ENCODE measurements at regions not wholly inside any gene's neighbourhood (a gene's known extent, or its start where the extent isn't known, plus 50 kb on each side); places are given as distances from the start of the nearest gene placed in this dataset.
"Not testable (repeated sequence)": the region's sequence is repeated elsewhere in the genome, so short reads cannot be mapped to it uniquely, and the experiment has no call there.

DNA sequence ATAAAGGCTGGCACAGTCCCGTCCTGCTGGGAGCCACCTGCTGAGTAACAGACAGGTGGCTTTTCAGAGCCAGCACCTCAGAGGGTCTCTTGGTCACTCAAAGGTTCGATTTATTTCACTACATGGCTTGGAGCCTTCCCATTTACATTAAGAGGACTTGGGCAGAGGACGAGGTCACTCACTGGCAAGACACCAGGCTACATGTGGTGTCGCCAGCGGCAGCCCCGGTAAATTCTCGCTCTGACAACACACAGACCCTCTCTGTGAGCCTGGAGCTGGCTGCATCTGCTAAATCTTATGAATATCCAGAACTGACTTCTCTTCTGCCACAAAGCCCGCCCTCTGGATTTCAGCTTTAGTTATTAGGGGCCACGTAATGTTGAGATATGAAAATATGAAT, 254.7 kb downstream of the VAPA start:
- Mint-ChIP-seq H3K27me3 (ENCODE audit: low read depth) (peaks cover 6% of the 10 kb centered on the region), H3K4me1 (peaks cover 28% of the 10 kb centered on the region), H3K9me3 (no peaks in the 10 kb centered on the region), H3K36me3 (ENCODE audit: low read depth) (no peaks in the 10 kb centered on the region), H3K4me3 (no peak overlapping the region), H3K27ac (peak overlapping the region in 2 of 3 experiments; percentile 77 to 90)
- TF ChIP-seq, protein P1, sequence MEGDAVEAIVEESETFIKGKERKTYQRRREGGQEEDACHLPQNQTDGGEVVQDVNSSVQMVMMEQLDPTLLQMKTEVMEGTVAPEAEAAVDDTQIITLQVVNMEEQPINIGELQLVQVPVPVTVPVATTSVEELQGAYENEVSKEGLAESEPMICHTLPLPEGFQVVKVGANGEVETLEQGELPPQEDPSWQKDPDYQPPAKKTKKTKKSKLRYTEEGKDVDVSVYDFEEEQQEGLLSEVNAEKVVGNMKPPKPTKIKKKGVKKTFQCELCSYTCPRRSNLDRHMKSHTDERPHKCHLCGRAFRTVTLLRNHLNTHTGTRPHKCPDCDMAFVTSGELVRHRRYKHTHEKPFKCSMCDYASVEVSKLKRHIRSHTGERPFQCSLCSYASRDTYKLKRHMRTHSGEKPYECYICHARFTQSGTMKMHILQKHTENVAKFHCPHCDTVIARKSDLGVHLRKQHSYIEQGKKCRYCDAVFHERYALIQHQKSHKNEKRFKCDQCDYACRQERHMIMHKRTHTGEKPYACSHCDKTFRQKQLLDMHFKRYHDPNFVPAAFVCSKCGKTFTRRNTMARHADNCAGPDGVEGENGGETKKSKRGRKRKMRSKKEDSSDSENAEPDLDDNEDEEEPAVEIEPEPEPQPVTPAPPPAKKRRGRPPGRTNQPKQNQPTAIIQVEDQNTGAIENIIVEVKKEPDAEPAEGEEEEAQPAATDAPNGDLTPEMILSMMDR (IDR thresholded peaks at IDR 0.05; ENCODE audit: unreplicated experiment in 3 of 3) = no peak

DNA sequence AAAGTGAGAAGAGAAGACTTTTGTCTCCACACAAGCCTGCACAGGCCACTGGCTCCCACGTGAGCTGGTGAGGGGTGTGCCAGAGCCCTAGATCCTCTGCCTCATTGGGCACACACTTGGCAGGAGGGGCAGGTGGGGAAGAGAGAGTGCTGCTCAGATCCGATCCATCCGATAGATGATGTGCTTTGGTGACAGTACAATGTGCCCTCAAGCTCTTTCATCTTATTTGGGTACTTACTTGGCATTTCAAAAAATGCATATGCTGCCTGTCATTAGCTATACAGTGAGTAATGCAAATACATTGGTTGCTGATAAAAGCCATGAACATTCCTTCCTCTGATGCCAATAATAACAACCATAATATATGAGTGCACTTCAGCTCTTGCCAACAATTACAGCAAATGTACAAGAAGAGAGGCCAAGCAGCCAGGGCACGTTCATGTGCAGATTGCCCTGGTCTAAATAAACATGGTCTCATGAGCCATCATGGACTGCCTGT, 255.3 kb downstream of the VAPA start:
- Mint-ChIP-seq H3K4me1 (peaks cover 28% of the 10 kb centered on the region), H3K4me3 (no peak overlapping the region), H3K36me3 (ENCODE audit: low read depth) (no peaks in the 10 kb centered on the region), H3K27ac (peak overlapping the region in 2 of 3 experiments; percentile 77 to 90), H3K27me3 (ENCODE audit: low read depth) (peaks cover 6% of the 10 kb centered on the region), H3K9me3 (no peaks in the 10 kb centered on the region)
- TF ChIP-seq, protein P1 (IDR thresholded peaks at IDR 0.05; ENCODE audit: unreplicated experiment in 3 of 3) = no peak

DNA sequence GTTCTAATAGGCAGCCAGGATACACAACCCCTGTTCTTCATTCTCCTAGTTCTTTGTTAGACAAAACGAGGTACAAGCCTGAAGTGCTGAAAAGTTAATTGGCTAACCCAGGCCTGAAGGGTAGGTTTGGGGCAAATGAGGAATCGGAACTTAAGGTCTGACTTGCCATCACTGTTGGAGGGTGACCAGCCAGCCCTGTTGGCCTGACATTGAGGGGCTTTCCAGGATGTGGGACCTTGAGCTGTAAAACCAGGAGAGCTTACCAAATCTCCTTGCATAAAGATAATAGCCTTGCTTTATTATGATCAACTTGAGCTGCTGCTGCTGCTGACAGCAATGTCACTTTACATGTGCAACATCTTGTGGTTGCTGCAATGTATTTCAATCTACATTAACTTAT, 256.0 kb downstream of the VAPA start:
- peaks cover 6% of the 10 kb centered on the region for H3K27me3 Mint-ChIP-seq (ENCODE audit: low read depth)
- no peak overlapping the region for H3K4me3 Mint-ChIP-seq
- H3K36me3 Mint-ChIP-seq (ENCODE audit: low read depth) = no peaks in the 10 kb centered on the region
- H3K4me1 Mint-ChIP-seq = peaks cover 28% of the 10 kb centered on the region
- no peaks in the 10 kb centered on the region for H3K9me3 Mint-ChIP-seq
- TF ChIP-seq, protein P1 (IDR thresholded peaks at IDR 0.05; ENCODE audit: unreplicated experiment in 3 of 3) = no peak
- peak overlapping the region in 2 of 3 experiments; percentile 77 to 90 for H3K27ac Mint-ChIP-seq

DNA sequence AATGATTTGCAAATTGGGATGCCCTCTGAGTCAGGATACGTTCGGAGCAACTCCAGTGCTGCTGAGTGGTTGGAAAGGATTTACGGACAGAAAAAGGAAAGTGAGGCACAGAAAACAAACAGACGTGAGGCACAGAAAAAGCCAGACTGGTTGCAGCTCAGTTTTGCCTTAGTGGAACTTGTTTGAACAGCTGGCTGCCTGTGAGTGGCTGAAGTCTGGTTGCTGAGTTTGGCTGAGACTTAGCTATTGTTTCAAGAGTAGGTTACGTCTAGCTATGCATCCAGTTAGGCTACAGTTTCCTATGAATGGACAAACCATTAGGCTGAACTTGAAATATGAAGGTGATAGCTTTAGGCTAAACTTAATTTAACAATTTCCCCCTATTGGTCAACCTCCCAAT, 256.6 kb downstream of the VAPA start:
- TF ChIP-seq, protein P1 (IDR thresholded peaks at IDR 0.05; ENCODE audit: unreplicated experiment in 3 of 3) = no peak
- H3K9me3 Mint-ChIP-seq = peaks cover 4% of the 10 kb centered on the region
- H3K27me3 Mint-ChIP-seq (ENCODE audit: low read depth) = peaks cover 6% of the 10 kb centered on the region

DNA sequence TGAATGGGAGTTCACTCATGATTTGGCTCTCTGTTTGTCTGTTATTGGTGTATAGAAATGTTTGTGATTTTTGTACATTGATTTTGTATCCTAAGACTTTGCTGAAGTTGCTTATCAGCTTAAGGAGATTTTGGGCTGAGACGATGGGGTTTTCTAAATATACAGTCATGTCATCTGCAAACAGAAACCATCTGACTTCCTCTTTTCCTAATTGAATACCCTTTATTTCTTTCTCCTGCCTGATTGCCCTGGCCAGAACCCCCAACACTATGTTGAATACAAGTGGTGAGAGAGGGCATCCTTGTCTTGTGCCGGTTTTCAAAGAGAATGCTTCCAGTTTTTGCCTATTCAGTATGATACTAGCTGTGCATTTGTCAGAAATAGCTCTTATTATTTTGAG, 261.5 kb downstream of the VAPA start:
- H3K9me3 Mint-ChIP-seq = peaks cover 15% of the 10 kb centered on the region
- H3K36me3 Mint-ChIP-seq (ENCODE audit: low read depth); H3K27me3 Mint-ChIP-seq (ENCODE audit: low read depth); H3K4me1 Mint-ChIP-seq; H3K27ac Mint-ChIP-seq; H3K4me3 Mint-ChIP-seq: not testable (repeated sequence)

More for the DNA sequence above, 256.6 kb downstream of the VAPA start:
- Mint-ChIP-seq H3K27ac (peak overlapping the region in 2 of 3 experiments; percentile 77 to 90), H3K4me3 (no peak overlapping the region), H3K4me1 (peaks cover 28% of the 10 kb centered on the region), H3K36me3 (ENCODE audit: low read depth) (no peaks in the 10 kb centered on the region)

DNA sequence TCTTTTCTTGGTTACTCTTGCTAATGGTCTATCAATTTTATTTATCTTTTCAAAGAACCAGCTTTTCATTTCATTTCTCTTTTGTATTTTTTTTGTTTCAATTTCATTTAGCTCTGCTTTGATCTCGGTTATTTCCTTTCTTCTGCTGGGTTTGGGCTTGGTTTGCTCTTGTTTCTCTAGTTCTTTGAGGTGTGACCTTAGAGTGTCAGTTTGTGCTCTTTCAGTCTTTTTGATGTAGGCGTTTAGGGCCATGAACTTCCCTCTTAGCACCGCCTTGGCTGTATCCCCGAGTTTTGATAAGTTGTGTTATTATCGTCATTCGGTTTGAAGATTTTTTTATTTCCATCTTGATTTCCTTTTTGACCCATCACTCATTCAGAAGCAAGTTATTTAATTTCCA, 265.5 kb downstream of the VAPA start:
- H3K4me1 Mint-ChIP-seq; H3K27ac Mint-ChIP-seq; H3K4me3 Mint-ChIP-seq; H3K27me3 Mint-ChIP-seq (ENCODE audit: low read depth); H3K36me3 Mint-ChIP-seq (ENCODE audit: low read depth): not testable (repeated sequence)
- peaks cover 21% of the 10 kb centered on the region for H3K9me3 Mint-ChIP-seq

DNA sequence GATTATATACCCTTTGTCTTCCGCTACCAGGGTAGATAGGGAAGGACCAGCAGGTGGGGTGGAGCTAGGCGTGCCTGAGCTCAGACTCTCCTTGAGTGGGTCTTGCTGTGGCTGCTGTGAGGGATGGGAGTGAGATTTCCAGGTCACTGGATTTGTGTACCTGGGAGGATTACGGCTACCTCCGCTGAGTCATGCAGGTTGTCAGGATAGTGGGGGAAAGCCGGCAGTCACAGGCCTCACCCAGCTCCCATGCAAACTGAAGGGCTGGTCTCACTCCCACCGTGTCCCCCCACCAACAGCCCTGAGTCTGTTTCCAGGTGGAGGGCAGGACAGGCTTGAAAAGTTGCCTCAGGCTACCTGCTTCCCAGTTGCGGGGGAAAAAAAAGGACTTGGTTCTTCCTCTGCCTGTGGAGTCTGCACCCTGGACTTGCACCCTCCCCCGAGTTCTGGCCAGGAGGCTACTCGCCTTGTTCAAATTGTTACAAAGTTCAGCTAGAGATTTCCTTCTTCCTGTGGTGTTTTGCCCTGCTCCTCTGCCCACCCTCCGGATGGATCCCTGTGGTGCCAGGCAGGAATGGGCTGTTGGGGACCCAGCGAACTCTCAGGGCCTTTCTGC, 268.3 kb downstream of the VAPA start:
- Mint-ChIP-seq H3K9me3 (peaks cover 14% of the 10 kb centered on the region), H3K27me3 (ENCODE audit: low read depth) (peaks cover 5% of the 10 kb centered on the region), H3K4me3 (no peak overlapping the region), H3K27ac (peak overlapping the region in 1 of 3 experiments; percentile 55), H3K4me1 (peaks cover 4% of the 10 kb centered on the region), H3K36me3 (ENCODE audit: low read depth) (no peaks in the 10 kb centered on the region)
- TF ChIP-seq, protein P1 (IDR thresholded peaks at IDR 0.05; ENCODE audit: unreplicated experiment in 3 of 3) = no peak

Data from nephron (organoid).